OCI-LY1 (cell line): ENCODE measurements at regions not wholly inside any gene's neighbourhood (a gene's known extent, or its start where the extent isn't known, plus 50 kb on each side); places are given as distances from the start of the nearest gene placed in this dataset.

ENCODE experiments used
- CTCF ChIP-seq: fragments of 200-600 bp; sonication (generic), shearing (Covaris generic); IDR thresholded peaks from 2 replicates; pipeline ENCODE4 v1.5.1; 2017; ENCODE audit warnings: mild to moderate bottlenecking, antibody characterized with exemption, low read length, moderate library complexity, mixed read lengths
- EZH2 ChIP-seq: fragments of 200-600 bp; sonication (generic), shearing (Covaris generic); IDR thresholded peaks from 2 replicates; pipeline ENCODE4 v1.8.0; 2017; ENCODE audit warnings: borderline replicate concordance, mixed run types, mild to moderate bottlenecking, antibody characterized with exemption, low read length, moderate library complexity, mixed read lengths

GRCh38 chr15:93631958-93632618 is 543.1 kb upstream of the RGMA start:
- TF ChIP-seq CTCF (no peak), EZH2 (no peak)
